ENCODE measurements at regions not wholly inside any gene's neighbourhood (a gene's known extent, or its start where the extent isn't known, plus 50 kb on each side); places are given as distances from the start of the nearest gene placed in this dataset.

- Histone ChIP-seq H3K27ac (ENCODE audit: low read depth, low read length) (no peak overlapping the region), H3K4me1 (ENCODE audit: control insufficient read depth, insufficient read depth, low read length) (no peaks in the 10 kb centered on the region), H3K27me3 (ENCODE audit: control insufficient read depth, insufficient read depth, low read length) (no peaks in the 10 kb centered on the region), H3K9me3 (ENCODE audit: control insufficient read depth, insufficient read depth, low read length) (no peaks in the 10 kb centered on the region), H3K4me3 (ENCODE audit: low read depth, low read length) (no peak overlapping the region), H3K36me3 (ENCODE audit: control insufficient read depth, insufficient read depth, low read length) (no peaks in the 10 kb centered on the region)
- peak in 1 of 6 donors; percentile 22 for DNase-seq (ENCODE audit: low read depth in 4 of 6, low spot score in 6 of 6)
- 100% methylated on average over 2 of the region's 2 CpGs for WGBS (ENCODE audit: insufficient coverage)
These were observed 144.8 kb upstream of the NAV3 start for GRCh38 chr12:77685901-77686300.

GRCh38 chr12:77685112-77685511, 145.6 kb upstream of the NAV3 start:
- H3K27me3 ChIP-seq (ENCODE audit: control insufficient read depth, insufficient read depth, low read length) = no peaks in the 10 kb centered on the region
- peak; percentile 57 to 97 (median 71) for DNase-seq (ENCODE audit: low read depth in 4 of 6, low spot score in 6 of 6)
- 25% methylated on average over 6 of the region's 6 CpGs for WGBS (ENCODE audit: insufficient coverage)
- H3K36me3 ChIP-seq (ENCODE audit: control insufficient read depth, insufficient read depth, low read length) = no peaks in the 10 kb centered on the region
- no peaks in the 10 kb centered on the region for H3K4me1 ChIP-seq (ENCODE audit: control insufficient read depth, insufficient read depth, low read length)
- H3K27ac ChIP-seq (ENCODE audit: low read depth, low read length) = no peak overlapping the region
- peak overlapping the region; percentile 3 for H3K4me3 ChIP-seq (ENCODE audit: low read depth, low read length)
- no peaks in the 10 kb centered on the region for H3K9me3 ChIP-seq (ENCODE audit: control insufficient read depth, insufficient read depth, low read length)

GRCh38 chr12:77682488-77682887, 148.2 kb upstream of the NAV3 start:
- no peak for DNase-seq (ENCODE audit: low read depth in 4 of 6, low spot score in 6 of 6)
- Histone ChIP-seq H3K9me3 (ENCODE audit: control insufficient read depth, insufficient read depth, low read length) (no peaks in the 10 kb centered on the region), H3K4me1 (ENCODE audit: control insufficient read depth, insufficient read depth, low read length) (no peaks in the 10 kb centered on the region)

GRCh38 chr12:77681726-77682125, 149.0 kb upstream of the NAV3 start:
- DNase-seq (ENCODE audit: low read depth in 4 of 6, low spot score in 6 of 6) = no peak
- WGBS (ENCODE audit: insufficient coverage) = no CpG with 5 or more reads among the region's 2 CpGs
- no peaks in the 10 kb centered on the region for H3K27me3 ChIP-seq (ENCODE audit: control insufficient read depth, insufficient read depth, low read length)
- no peaks in the 10 kb centered on the region for H3K36me3 ChIP-seq (ENCODE audit: control insufficient read depth, insufficient read depth, low read length)
- no peak overlapping the region for H3K4me3 ChIP-seq (ENCODE audit: low read depth, low read length)
- no peaks in the 10 kb centered on the region for H3K4me1 ChIP-seq (ENCODE audit: control insufficient read depth, insufficient read depth, low read length)
- no peaks in the 10 kb centered on the region for H3K9me3 ChIP-seq (ENCODE audit: control insufficient read depth, insufficient read depth, low read length)
- no peak overlapping the region for H3K27ac ChIP-seq (ENCODE audit: low read depth, low read length)

More at GRCh38 chr12:77682488-77682887, 148.2 kb upstream of the NAV3 start:
- no peaks in the 10 kb centered on the region for H3K36me3 ChIP-seq (ENCODE audit: control insufficient read depth, insufficient read depth, low read length)
- no peak overlapping the region for H3K27ac ChIP-seq (ENCODE audit: low read depth, low read length)
- H3K4me3 ChIP-seq (ENCODE audit: low read depth, low read length) = no peak overlapping the region
- no peaks in the 10 kb centered on the region for H3K27me3 ChIP-seq (ENCODE audit: control insufficient read depth, insufficient read depth, low read length)

- Histone ChIP-seq H3K4me1 (ENCODE audit: control insufficient read depth, insufficient read depth, low read length) (no peaks in the 10 kb centered on the region), H3K36me3 (ENCODE audit: control insufficient read depth, insufficient read depth, low read length) (no peaks in the 10 kb centered on the region), H3K9me3 (ENCODE audit: control insufficient read depth, insufficient read depth, low read length) (no peaks in the 10 kb centered on the region), H3K27me3 (ENCODE audit: control insufficient read depth, insufficient read depth, low read length) (no peaks in the 10 kb centered on the region), H3K27ac (ENCODE audit: low read depth, low read length) (no peak overlapping the region), H3K4me3 (ENCODE audit: low read depth, low read length) (no peak overlapping the region)
- WGBS (ENCODE audit: insufficient coverage) = 81% methylated on average over 8 of the region's 8 CpGs
- DNase-seq (ENCODE audit: low read depth in 4 of 6, low spot score in 6 of 6) = no peak
These were observed 151.0 kb upstream of the NAV3 start for GRCh38 chr12:77679686-77680085.

GRCh38 chr12:77678621-77679020, 152.1 kb upstream of the NAV3 start:
- Histone ChIP-seq H3K27me3 (ENCODE audit: control insufficient read depth, insufficient read depth, low read length) (no peaks in the 10 kb centered on the region), H3K9me3 (ENCODE audit: control insufficient read depth, insufficient read depth, low read length) (no peaks in the 10 kb centered on the region), H3K4me1 (ENCODE audit: control insufficient read depth, insufficient read depth, low read length) (no peaks in the 10 kb centered on the region), H3K4me3 (ENCODE audit: low read depth, low read length) (no peak overlapping the region), H3K27ac (ENCODE audit: low read depth, low read length) (no peak overlapping the region), H3K36me3 (ENCODE audit: control insufficient read depth, insufficient read depth, low read length) (no peaks in the 10 kb centered on the region)
- DNase-seq (ENCODE audit: low read depth in 4 of 6, low spot score in 6 of 6) = no peak
- no CpG with 5 or more reads among the region's 1 CpG for WGBS (ENCODE audit: insufficient coverage)

- DNase-seq (ENCODE audit: low read depth in 4 of 6, low spot score in 6 of 6) = no peak
- WGBS (ENCODE audit: insufficient coverage) = 100% methylated on average over 6 of the region's 6 CpGs
- H3K4me3 ChIP-seq (ENCODE audit: low read depth, low read length) = no peak overlapping the region
- H3K4me1 ChIP-seq (ENCODE audit: control insufficient read depth, insufficient read depth, low read length) = no peaks in the 10 kb centered on the region
- H3K27ac ChIP-seq (ENCODE audit: low read depth, low read length) = no peak overlapping the region
- H3K9me3 ChIP-seq (ENCODE audit: control insufficient read depth, insufficient read depth, low read length) = peaks cover 1% of the 10 kb centered on the region
- H3K27me3 ChIP-seq (ENCODE audit: control insufficient read depth, insufficient read depth, low read length) = no peaks in the 10 kb centered on the region
- H3K36me3 ChIP-seq (ENCODE audit: control insufficient read depth, insufficient read depth, low read length) = no peaks in the 10 kb centered on the region
These were observed 163.6 kb upstream of the NAV3 start for GRCh38 chr12:77667101-77667500.

- Histone ChIP-seq H3K4me3 (ENCODE audit: low read depth, low read length) (no peak overlapping the region), H3K4me1 (ENCODE audit: control insufficient read depth, insufficient read depth, low read length) (no peaks in the 10 kb centered on the region), H3K27me3 (ENCODE audit: control insufficient read depth, insufficient read depth, low read length) (no peaks in the 10 kb centered on the region), H3K27ac (ENCODE audit: low read depth, low read length) (no peak overlapping the region), H3K9me3 (ENCODE audit: control insufficient read depth, insufficient read depth, low read length) (no peaks in the 10 kb centered on the region), H3K36me3 (ENCODE audit: control insufficient read depth, insufficient read depth, low read length) (no peaks in the 10 kb centered on the region)
- no peak for DNase-seq (ENCODE audit: low read depth in 4 of 6, low spot score in 6 of 6)
These were observed 182.0 kb upstream of the NAV3 start for GRCh38 chr12:77648716-77649115.

- Histone ChIP-seq H3K27ac (ENCODE audit: low read depth, low read length) (no peak overlapping the region), H3K9me3 (ENCODE audit: control insufficient read depth, insufficient read depth, low read length) (no peaks in the 10 kb centered on the region), H3K27me3 (ENCODE audit: control insufficient read depth, insufficient read depth, low read length) (no peaks in the 10 kb centered on the region), H3K4me1 (ENCODE audit: control insufficient read depth, insufficient read depth, low read length) (no peaks in the 10 kb centered on the region), H3K36me3 (ENCODE audit: control insufficient read depth, insufficient read depth, low read length) (no peaks in the 10 kb centered on the region), H3K4me3 (ENCODE audit: low read depth, low read length) (no peak overlapping the region)
- DNase-seq (ENCODE audit: low read depth in 4 of 6, low spot score in 6 of 6) = no peak
- 60% methylated on average over 1 of the region's 5 CpGs for WGBS (ENCODE audit: insufficient coverage)
These were observed 184.6 kb upstream of the NAV3 start for GRCh38 chr12:77645966-77646598.

- Histone ChIP-seq H3K36me3 (ENCODE audit: control insufficient read depth, insufficient read depth, low read length) (no peaks in the 10 kb centered on the region), H3K27me3 (ENCODE audit: control insufficient read depth, insufficient read depth, low read length) (no peaks in the 10 kb centered on the region), H3K27ac (ENCODE audit: low read depth, low read length) (no peak overlapping the region), H3K9me3 (ENCODE audit: control insufficient read depth, insufficient read depth, low read length) (no peaks in the 10 kb centered on the region), H3K4me1 (ENCODE audit: control insufficient read depth, insufficient read depth, low read length) (no peaks in the 10 kb centered on the region), H3K4me3 (ENCODE audit: low read depth, low read length) (no peak overlapping the region)
- 80% methylated on average over 1 of the region's 3 CpGs for WGBS (ENCODE audit: insufficient coverage)
- no peak for DNase-seq (ENCODE audit: low read depth in 4 of 6, low spot score in 6 of 6)
These were observed 185.6 kb upstream of the NAV3 start for GRCh38 chr12:77644915-77645605.

Measured in spinal cord (tissue), 9 donors.